NCI-H146 treated with DMSO at 0.1 percent for 48 hours (cell line): ENCODE measurements at regions not wholly inside any gene's neighbourhood (a gene's known extent, or its start where the extent isn't known, plus 50 kb on each side); places are given as distances from the start of the nearest gene placed in this dataset.

Source experiments
- DNase-seq: peaks from one replicate; lab custom pipeline; 2025; ENCODE audit not compliant: unreplicated experiment; lab: John Stamatoyannopoulos, UW

- no peak for DNase-seq
These were observed 57.5 kb downstream of the RPL27A start for GRCh38 chr11:8740129-8740528.

- no peak for DNase-seq
These were observed 61.8 kb downstream of the RPL27A start for GRCh38 chr11:8744423-8744822.

GRCh38 chr11:8745431-8746253, 63.0 kb downstream of the RPL27A start:
- no peak for DNase-seq

- no peak for DNase-seq
These were observed 63.9 kb downstream of the RPL27A start for GRCh38 chr11:8746331-8746974.

GRCh38 chr11:8747173-8747572, 64.6 kb downstream of the RPL27A start:
- no peak for DNase-seq

- no peak for DNase-seq
These were observed 65.7 kb downstream of the RPL27A start for GRCh38 chr11:8748317-8748716.

- DNase-seq = no peak
These were observed 66.6 kb downstream of the RPL27A start for GRCh38 chr11:8749202-8749601.

GRCh38 chr11:8754241-8754640, 71.6 kb downstream of the RPL27A start:
- no peak for DNase-seq

- DNase-seq = no peak
These were observed 73.6 kb downstream of the RPL27A start for GRCh38 chr11:8756201-8756600.

GRCh38 chr11:8757047-8757446, 74.5 kb downstream of the RPL27A start:
- DNase-seq = no peak

GRCh38 chr11:8757533-8757932, 74.9 kb downstream of the RPL27A start:
- no peak for DNase-seq

- DNase-seq = no peak
These were observed 76.1 kb downstream of the RPL27A start for GRCh38 chr11:8758619-8759169.

- no peak for DNase-seq
These were observed 77.0 kb downstream of the RPL27A start for GRCh38 chr11:8759634-8760033.

- DNase-seq = no peak
These were observed 78.3 kb downstream of the RPL27A start for GRCh38 chr11:8760896-8761295.

- no peak for DNase-seq
These were observed 80.6 kb downstream of the RPL27A start for GRCh38 chr11:8763070-8763685.

- no peak for DNase-seq
These were observed 82.7 kb downstream of the RPL27A start for GRCh38 chr11:8765294-8765693.

GRCh38 chr11:8766043-8766987, 83.7 kb downstream of the RPL27A start:
- no peak for DNase-seq

- DNase-seq = no peak
These were observed 84.4 kb downstream of the RPL27A start for GRCh38 chr11:8766988-8767374.

GRCh38 chr11:8767466-8768142, 85.0 kb downstream of the RPL27A start:
- DNase-seq = no peak

- DNase-seq = no peak
These were observed 86.2 kb downstream of the RPL27A start for GRCh38 chr11:8768625-8769333.
